NCI-H1092 (cell line): ENCODE measurements at regions not wholly inside any gene's neighbourhood (a gene's known extent, or its start where the extent isn't known, plus 50 kb on each side); places are given as distances from the start of the nearest gene placed in this dataset.
"Not testable (repeated sequence)": the region's sequence is repeated elsewhere in the genome, so short reads cannot be mapped to it uniquely, and the experiment has no call there.

Experiments used
- DNase-seq: peaks from one replicate; lab custom pipeline; 2025; lab: John Stamatoyannopoulos, UW

DNA sequence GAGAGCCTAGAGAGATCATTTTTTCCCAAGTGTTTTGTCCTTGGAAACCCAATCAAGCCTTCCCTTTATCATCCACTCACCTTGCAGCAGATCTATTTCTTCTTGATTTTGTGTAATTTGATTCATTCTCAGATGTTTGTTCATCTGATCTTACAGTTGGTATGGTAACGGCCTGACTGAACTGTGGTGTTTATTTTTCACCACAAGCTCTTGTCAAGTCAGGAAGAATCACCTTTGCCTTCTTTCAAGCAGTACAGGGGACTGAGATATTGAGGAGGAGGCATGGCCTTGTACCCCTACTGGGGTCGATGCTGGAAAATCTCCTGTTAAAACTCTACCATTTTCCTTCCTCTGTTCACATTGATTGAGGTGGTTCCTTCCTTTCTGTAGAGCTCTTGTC lies 361.4 kb upstream of the CFAP20DC start:
- no peak for DNase-seq

DNA sequence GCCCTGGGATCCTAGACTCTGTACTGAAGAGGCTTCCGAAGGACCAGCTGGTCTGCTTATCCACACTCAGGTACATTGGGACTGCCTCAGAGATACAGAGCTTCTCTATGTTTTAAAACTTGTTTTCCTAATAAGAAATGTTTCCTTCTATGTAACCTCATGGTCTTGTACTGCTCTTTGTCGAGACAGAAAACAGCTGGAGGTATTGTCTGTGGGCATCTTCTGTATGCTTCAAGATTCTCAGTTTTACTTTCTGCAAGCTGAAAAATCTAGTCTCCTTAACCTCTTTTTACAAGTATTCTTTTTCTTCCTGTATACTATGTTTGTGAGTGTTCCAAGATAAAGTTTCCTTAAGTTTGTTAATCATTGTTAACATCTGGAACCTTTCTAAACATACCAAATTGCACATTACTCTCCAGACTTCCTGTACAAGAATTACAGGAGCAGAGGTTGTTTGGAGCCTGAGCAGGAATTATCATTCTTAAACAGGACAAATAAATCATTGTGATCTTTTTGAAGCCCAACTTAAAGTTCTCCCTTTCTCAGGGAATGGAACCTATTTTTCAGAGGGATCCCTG lies 358.3 kb upstream of the CFAP20DC start:
- DNase-seq = no peak

GRCh38 chr3:59407425-59407824 lies 357.6 kb upstream of the CFAP20DC start:
- DNase-seq = no peak

- DNase-seq = no peak
Measured at GRCh38 chr3:59406943-59407342, 357.1 kb upstream of the CFAP20DC start.

- no peak for DNase-seq
Measured at GRCh38 chr3:59404851-59405250, 355.0 kb upstream of the CFAP20DC start.

DNA sequence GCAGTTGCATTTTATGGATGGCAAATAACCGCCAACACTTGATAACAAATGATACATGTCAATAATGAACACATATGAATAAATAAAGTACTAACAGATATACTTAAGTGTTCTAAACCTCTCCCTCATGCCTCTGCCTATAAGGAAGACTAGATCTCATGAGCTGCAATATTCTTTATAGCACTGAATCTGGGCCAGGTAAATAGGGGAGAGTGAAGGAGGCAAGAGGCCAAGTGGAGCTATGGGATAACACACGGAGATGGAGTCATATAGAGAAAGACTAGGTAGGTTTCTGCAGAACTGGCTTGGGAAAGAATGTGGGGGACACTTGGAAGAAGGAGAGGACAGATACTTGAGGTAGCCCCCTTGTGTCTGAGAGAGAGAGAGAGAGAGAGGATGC lies 354.2 kb upstream of the CFAP20DC start:
- DNase-seq = no peak

DNA sequence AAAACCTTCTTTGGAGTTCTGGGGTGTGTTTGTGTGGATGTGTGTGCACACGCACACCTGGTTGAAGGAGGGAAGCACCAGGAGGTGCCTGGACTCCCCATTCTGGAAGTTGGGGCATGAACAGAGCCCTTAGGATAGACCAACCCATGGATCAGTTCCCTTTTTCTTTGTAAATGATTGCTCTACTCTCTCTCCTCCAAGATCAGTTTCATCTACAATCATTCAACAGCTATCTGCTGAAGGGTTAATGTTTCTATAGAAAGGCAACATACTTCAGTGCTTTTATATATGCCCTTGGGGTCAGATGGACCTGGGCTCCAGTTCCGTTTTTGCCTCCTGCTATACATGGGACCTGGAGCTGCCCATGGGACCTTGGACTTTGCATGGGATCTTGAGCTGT lies 352.1 kb upstream of the CFAP20DC start:
- DNase-seq = no peak

GRCh38 chr3:59392116-59392515 lies 342.3 kb upstream of the CFAP20DC start:
- no peak for DNase-seq

GRCh38 chr3:59391131-59391530 lies 341.3 kb upstream of the CFAP20DC start:
- no peak for DNase-seq

DNA sequence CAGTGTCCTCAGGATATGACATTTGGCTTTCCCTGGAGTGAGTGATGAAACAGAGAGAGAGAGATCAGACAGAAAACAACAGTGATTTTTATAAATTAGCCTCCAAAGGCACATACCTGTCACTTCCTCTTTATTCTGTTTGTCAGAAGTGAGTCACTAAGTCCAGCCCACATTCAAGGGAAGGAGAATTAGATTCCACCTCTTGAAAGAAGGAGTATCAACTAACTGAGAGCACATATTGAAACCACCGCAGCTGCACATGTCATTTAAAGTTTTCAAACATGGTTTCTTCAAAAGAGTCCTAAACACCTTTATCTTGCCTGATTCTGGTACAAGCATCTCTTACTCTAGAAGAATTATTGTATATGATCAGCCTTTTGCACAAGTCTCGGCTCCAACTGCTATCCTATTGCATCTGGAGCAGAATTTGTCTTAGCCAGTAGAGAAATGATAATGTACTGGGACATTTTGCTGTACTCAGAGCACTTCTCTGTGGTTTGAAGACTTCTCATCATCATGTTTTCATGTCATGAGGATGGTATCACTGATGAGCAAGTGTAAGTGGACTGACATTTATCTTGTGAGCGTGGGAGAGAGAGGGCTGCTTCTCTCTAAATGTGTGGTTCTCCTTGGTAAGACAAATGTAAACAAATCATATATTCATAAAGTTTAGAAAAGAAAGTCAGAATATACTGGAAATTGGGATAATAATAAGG lies 338.9 kb upstream of the CFAP20DC start:
- no peak for DNase-seq

DNA sequence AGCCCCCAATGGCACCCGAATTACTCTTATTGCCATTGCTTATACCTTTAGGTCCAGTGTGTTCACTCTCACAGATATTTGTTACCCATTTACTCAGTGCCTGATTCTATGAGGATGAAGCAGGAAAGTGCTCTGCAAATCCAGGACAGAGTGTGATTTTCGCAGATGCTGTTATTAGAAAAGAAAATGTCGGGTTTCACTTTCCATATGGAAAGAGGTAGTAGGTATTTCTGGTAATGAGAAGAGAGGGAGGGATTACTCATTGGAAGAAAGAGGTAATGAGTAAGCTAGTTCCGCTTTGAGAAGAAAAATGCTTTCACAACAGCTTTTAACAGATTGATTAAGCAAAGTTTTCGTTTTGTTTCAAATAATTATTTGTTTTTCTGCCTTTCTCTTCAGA lies 336.3 kb upstream of the CFAP20DC start:
- no peak for DNase-seq

GRCh38 chr3:59385547-59385946 lies 335.7 kb upstream of the CFAP20DC start:
- DNase-seq = no peak

DNA sequence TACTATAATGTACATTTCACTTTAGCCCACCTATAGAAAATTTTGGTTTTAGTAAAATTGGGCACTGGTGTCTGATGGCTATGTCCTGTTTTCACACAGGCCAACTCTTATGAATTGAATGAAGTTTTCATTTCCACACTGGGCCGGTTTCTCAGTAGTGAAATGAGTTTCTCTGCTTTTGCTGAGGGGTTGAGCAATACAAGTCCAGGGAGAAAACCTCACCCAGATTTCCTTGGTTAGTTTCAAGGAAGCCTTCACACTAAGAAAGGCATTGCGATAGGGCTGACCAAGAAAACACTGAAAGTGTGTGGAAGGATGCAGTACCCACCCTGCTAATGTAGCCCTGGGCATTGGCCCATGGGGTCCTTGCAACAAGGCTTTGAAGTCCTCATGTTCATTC lies 331.5 kb upstream of the CFAP20DC start:
- no peak for DNase-seq

DNA sequence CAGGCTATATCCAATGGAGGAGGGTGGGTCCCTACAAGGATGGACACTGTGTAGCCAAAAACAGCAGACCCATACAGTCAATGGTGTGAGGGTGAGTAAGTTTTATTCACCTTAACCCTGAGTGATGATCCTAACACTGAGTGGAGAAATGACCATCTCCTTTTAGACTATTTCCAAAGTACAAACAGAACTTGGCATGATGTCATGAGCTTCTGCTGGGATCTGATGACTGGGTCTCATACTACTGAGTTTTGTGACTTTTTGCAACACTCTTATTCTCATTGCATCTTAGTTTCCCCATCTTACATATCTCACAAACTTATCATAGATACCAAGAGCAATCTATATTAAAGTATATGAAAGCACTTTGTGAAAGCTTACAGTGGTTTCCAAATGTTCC lies 330.3 kb upstream of the CFAP20DC start:
- no peak for DNase-seq

- DNase-seq = no peak
Measured at GRCh38 chr3:59374818-59375211, 325.0 kb upstream of the CFAP20DC start.

GRCh38 chr3:59374091-59374817 lies 324.4 kb upstream of the CFAP20DC start:
- no peak for DNase-seq

GRCh38 chr3:59372346-59372745 lies 322.5 kb upstream of the CFAP20DC start:
- no peak for DNase-seq

GRCh38 chr3:59368900-59369675 lies 319.3 kb upstream of the CFAP20DC start:
- no peak for DNase-seq

DNA sequence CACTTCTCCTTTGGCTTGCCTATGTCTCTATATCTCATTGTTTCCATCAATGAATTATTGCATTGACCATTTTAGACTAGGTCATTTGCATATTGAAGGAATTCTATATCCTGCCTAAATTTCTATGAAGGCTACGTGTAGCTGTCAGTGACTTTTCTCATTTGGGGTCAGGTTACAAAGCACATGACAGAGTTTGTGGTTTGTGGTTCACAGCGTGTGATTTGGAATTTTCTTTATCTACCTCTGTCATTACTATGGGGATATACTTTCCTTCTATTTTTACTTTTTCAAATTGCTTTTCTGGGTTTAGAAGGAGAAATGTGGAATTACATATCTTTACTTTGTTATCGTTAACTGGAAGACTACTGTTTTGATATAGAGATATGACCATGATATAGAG lies 317.3 kb upstream of the CFAP20DC start:
- DNase-seq = no peak

- DNase-seq = no peak
Measured at GRCh38 chr3:59366218-59366617, 316.4 kb upstream of the CFAP20DC start.

- DNase-seq = no peak
Measured at GRCh38 chr3:59364496-59364895, 314.7 kb upstream of the CFAP20DC start.

GRCh38 chr3:59360312-59360711 lies 310.5 kb upstream of the CFAP20DC start:
- DNase-seq = not testable (repeated sequence)

GRCh38 chr3:59341459-59341858 lies 291.6 kb upstream of the CFAP20DC start:
- DNase-seq = no peak
